ENCODE measurements at regions not wholly inside any gene's neighbourhood (a gene's known extent, or its start where the extent isn't known, plus 50 kb on each side); places are given as distances from the start of the nearest gene placed in this dataset.

DNA sequence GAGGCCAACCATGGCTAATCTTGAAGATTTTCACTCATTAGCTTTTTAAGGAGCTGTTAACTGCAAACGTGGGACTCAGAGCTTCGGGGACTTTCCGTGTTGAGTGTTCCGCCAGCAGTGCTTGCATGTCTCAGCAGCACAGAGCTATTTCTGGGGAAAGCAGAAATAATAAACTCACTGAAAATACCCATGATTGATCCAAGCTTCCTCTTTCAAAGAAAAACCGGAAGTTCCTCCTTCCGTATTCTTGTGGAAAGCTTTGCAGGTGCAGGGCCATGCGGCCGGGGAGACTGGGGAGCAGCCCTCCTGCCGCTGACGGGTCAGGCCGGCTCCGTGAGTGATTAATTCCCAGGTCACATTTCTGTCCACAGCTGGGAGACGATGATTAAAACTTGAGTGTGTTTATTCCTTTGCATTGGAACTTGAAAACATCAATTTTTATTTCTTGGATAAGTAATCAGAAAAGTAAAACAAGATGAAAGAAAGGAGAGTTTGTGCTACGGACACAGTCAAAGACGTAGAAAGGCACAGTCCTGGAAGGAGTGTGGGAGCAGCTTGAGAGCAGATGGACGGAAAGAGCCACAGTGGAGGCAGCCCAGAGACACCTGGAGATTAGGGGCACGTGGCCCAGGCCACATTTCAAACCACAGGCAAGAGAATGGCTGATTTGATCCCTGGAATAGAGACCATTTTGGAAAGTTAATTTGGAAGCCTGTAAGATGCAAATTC lies 54.2 kb upstream of the CTDP1 start:
- Histone ChIP-seq H3K27ac (ENCODE audit: low read length) (no peak overlapping the region), H3K36me3 (ENCODE audit: insufficient read depth, low read depth, low read length) (no peaks in the 10 kb centered on the region), H3K4me3 (ENCODE audit: low read length) (no peak overlapping the region), H3K27me3 (ENCODE audit: insufficient read depth, low read length) (no peaks in the 10 kb centered on the region), H3K9ac (ENCODE audit: low read depth, low read length) (no peak overlapping the region), H3K9me3 (ENCODE audit: insufficient read depth, low read depth, low read length) (no peaks in the 10 kb centered on the region; the same call in 1 of the 2 replicates), H3K4me1 (ENCODE audit: insufficient read depth, low read length) (peaks cover 7% of the 10 kb centered on the region; the same call in 1 of the 2 replicates)

DNA sequence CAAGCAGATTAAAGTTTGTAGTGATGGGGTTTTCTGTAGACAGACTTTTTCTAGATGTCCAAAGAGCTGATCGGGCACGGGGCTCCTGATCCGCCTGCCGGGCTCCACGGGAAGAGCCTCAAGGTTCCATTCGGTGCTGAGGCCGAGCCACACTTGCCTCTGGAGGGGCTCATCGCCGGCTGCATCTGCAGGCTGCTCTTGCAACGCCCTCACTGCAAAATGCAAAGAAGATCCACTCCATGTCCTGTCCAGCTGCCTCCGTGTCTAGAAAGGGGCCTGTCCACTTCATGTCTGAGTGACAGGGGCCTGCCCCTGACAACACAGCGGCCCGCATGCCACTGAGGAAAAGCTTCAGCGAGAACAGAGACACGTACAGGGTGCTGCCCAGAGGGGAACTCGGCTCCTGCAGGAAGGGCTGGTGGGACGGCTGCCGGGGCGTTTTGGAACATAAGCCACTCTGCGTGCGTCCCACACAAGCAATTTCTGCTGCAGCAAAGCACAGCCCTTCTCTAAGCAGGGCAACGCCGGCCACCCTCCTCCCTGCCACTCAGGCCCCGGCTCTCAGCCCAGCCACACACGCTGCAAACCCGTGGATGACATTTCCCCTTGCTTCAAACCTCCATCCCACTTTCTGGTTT lies 53.6 kb upstream of the CTDP1 start:
- H3K9ac ChIP-seq (ENCODE audit: low read depth, low read length) = no peak overlapping the region
- H3K4me3 ChIP-seq (ENCODE audit: low read length) = no peak overlapping the region
- H3K4me1 ChIP-seq (ENCODE audit: insufficient read depth, low read length) = peaks cover 7% of the 10 kb centered on the region; the same call in 1 of the 2 replicates
- H3K27ac ChIP-seq (ENCODE audit: low read length) = no peak overlapping the region
- no peaks in the 10 kb centered on the region for H3K27me3 ChIP-seq (ENCODE audit: insufficient read depth, low read length)
- H3K36me3 ChIP-seq (ENCODE audit: insufficient read depth, low read depth, low read length) = no peaks in the 10 kb centered on the region
- H3K9me3 ChIP-seq (ENCODE audit: insufficient read depth, low read depth, low read length) = no peaks in the 10 kb centered on the region

DNA sequence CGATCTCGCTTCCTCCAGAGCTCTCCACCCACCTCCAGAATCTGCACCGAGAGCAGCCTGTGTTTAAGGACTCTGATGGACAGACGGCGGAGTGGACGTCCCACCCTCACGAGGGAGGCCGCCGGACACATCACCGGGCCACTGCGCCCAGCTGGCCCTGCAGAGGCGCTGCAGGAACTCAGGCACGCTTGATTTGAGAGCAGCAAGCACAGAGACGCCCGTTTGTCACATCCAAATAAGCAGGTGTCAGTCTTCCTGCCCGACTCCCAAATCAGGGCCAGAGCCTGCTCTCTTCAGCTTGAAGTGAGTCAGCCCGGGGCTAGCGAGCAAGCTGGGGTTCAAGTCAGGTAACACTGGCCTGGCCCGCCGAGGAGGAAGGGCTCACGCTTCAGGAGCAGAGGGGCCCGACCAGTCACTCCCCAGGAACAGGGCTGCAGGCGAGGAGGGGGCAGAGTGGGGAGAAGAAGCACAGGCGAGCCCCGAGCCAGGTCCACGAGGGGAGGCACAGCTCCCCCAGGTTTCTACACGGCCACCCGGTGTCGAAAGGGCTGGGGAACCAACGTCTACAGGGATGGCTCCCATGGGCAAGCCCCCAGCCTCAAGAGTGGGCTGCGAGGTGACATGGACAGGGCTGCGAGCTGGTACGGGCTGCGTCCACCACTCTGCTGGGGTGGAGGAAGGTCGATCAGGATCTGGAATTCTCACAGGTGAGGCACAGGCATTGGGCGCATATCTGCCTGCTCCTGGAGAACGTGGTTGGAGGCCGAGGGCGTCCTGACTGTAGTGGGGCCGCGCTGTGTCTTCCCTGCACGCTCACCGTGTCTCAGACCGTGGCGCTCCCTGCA lies 52.5 kb upstream of the CTDP1 start:
- Histone ChIP-seq H3K9me3 (ENCODE audit: insufficient read depth, low read depth, low read length) (no peaks in the 10 kb centered on the region), H3K4me1 (ENCODE audit: insufficient read depth, low read length) (peaks cover 7% of the 10 kb centered on the region; the same call in 1 of the 2 replicates), H3K4me3 (ENCODE audit: low read length) (no peak overlapping the region), H3K27ac (ENCODE audit: low read length) (no peak overlapping the region), H3K27me3 (ENCODE audit: insufficient read depth, low read length) (no peaks in the 10 kb centered on the region), H3K9ac (ENCODE audit: low read depth, low read length) (no peak overlapping the region), H3K36me3 (ENCODE audit: insufficient read depth, low read depth, low read length) (no peaks in the 10 kb centered on the region)

DNA sequence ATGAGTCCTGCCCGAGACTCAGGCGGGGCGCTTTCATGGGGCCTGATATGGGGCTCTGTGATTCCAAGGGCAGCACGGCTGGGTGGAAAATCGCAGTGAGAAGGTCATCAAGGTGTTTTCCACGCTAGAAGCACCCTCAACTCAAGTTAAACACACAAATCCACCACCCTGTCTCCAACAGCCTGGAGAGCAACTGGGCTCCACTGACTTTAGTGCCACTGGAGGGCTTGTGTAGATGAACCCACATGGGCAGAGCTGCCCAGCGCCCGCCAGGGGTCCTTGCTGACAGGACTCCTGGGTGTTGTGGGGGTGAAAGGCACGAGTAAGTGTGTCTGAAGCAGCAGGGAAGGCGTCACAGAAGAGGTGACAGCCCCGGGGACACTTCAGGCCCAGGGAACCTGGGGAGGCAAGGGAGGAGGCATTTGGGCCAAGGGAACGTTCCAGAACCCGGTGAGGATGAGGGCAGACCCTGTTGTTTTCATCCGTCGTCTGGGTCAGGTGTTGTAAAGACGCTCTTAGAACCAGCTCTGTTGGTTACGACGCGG lies 51.8 kb upstream of the CTDP1 start:
- Histone ChIP-seq H3K4me1 (ENCODE audit: insufficient read depth, low read length) (peaks cover 1% of the 10 kb centered on the region; the same call in 1 of the 2 replicates), H3K27me3 (ENCODE audit: insufficient read depth, low read length) (no peaks in the 10 kb centered on the region)

DNA sequence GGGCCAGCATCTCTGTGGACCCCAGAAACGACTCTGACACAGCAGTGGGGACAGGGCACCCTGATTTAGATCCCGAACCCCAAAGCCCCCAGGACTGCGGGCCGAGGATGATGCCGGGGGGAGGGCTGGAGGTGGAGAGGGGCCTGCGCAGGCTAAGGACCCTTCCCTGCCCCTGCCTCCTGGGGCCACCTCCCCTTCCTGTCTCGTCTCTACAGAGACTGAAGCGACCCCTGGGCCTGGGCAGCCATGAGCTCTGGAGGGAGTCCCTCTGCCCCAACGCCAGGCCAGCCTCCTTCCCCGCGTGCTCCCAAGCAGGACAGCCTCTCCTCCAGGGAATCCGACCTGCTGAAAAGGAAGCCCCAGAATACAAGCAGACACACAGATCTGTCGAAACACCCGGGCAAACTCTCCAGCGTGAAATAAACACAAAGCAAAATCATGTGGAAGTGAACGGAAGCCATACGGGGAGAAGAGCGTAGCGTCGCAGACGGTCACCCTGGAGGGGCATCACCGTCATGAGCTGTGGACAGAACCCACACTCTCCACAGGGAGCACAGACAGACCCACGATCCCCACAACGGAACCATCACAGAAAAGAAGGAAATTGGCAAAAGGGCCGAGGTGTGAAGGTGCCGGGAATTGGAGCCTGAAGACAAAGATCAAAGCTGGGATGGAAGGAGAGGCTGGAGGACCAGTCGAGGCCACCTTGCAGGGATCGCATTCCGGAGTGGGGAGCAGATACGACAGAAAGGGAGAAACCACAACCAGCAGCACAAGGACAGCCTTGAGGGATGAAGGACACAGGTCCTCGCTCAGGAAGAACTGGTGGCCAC lies 51.0 kb upstream of the CTDP1 start:
- no peaks in the 10 kb centered on the region for H3K27me3 ChIP-seq (ENCODE audit: insufficient read depth, low read length)
- no peak overlapping the region for H3K4me3 ChIP-seq (ENCODE audit: low read length)
- no peak overlapping the region for H3K9ac ChIP-seq (ENCODE audit: low read depth, low read length)
- H3K9me3 ChIP-seq (ENCODE audit: insufficient read depth, low read depth, low read length) = no peaks in the 10 kb centered on the region
- H3K36me3 ChIP-seq (ENCODE audit: insufficient read depth, low read depth, low read length) = no peaks in the 10 kb centered on the region
- H3K4me1 ChIP-seq (ENCODE audit: insufficient read depth, low read length) = no peaks in the 10 kb centered on the region
- no peak overlapping the region for H3K27ac ChIP-seq (ENCODE audit: low read length)

More for the DNA sequence above, 51.8 kb upstream of the CTDP1 start:
- Histone ChIP-seq H3K9me3 (ENCODE audit: insufficient read depth, low read depth, low read length) (no peaks in the 10 kb centered on the region), H3K27ac (ENCODE audit: low read length) (no peak overlapping the region), H3K9ac (ENCODE audit: low read depth, low read length) (no peak overlapping the region), H3K36me3 (ENCODE audit: insufficient read depth, low read depth, low read length) (no peaks in the 10 kb centered on the region), H3K4me3 (ENCODE audit: low read length) (no peak overlapping the region)

DNA sequence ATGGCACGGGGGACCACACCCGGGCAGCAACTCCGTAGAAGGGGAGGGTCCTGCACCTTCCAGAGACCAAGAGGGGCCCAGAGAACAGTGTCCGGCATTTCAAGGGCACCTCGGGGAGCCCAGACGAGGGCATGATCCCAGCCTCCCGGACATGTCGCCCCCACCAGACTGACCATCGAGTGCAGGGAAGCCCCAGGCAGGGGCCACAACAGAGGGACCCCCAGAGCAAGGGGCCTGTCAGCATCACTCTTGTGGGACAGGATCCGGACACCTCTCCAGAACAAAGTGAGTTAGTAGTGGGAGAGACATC lies 50.4 kb upstream of the CTDP1 start:
- no peaks in the 10 kb centered on the region for H3K27me3 ChIP-seq (ENCODE audit: insufficient read depth, low read length)
- no peak overlapping the region for H3K9ac ChIP-seq (ENCODE audit: low read depth, low read length)
- H3K4me1 ChIP-seq (ENCODE audit: insufficient read depth, low read length) = no peaks in the 10 kb centered on the region
- H3K9me3 ChIP-seq (ENCODE audit: insufficient read depth, low read depth, low read length) = no peaks in the 10 kb centered on the region
- no peak overlapping the region for H3K27ac ChIP-seq (ENCODE audit: low read length)
- no peak overlapping the region for H3K4me3 ChIP-seq (ENCODE audit: low read length)
- no peaks in the 10 kb centered on the region for H3K36me3 ChIP-seq (ENCODE audit: insufficient read depth, low read depth, low read length)

DNA sequence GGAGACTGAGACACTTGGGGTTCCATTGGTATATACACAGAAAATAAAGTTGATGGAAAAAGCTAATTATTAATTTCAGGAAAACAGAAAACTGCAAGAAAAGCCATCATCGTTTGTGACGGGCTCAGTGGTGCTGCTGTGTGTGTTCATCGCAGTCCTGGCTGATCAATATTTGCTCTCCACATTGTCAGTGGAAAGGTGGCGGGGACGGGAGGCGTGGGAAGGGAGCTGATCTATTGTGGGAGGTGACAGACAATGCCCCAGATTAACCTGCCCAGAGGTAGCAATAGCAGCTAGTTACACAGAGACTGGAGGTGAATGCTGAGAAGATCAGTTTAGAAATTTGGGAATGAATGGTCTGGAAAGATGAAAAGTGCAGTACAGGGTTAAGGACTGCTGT lies 50.0 kb upstream of the CTDP1 start:
- no peaks in the 10 kb centered on the region for H3K27me3 ChIP-seq (ENCODE audit: insufficient read depth, low read length)
- H3K9ac ChIP-seq (ENCODE audit: low read depth, low read length) = no peak overlapping the region
- H3K36me3 ChIP-seq (ENCODE audit: insufficient read depth, low read depth, low read length) = no peaks in the 10 kb centered on the region
- no peaks in the 10 kb centered on the region for H3K9me3 ChIP-seq (ENCODE audit: insufficient read depth, low read depth, low read length)
- no peak overlapping the region for H3K4me3 ChIP-seq (ENCODE audit: low read length)
- no peak overlapping the region for H3K27ac ChIP-seq (ENCODE audit: low read length)
- no peaks in the 10 kb centered on the region for H3K4me1 ChIP-seq (ENCODE audit: insufficient read depth, low read length)
